ENCODE measurements at regions not wholly inside any gene's neighbourhood (a gene's known extent, or its start where the extent isn't known, plus 50 kb on each side); places are given as distances from the start of the nearest gene placed in this dataset.

- no peaks in the 10 kb centered on the region for H3K36me3 ChIP-seq (ENCODE audit: control insufficient read depth in 1 of 2, insufficient read depth in 2 of 2, low read length in 2 of 2)
- BruUV-seq (replicated peaks) = no TSS peak
- no peaks in the 10 kb centered on the region for H4K20me1 ChIP-seq (ENCODE audit: insufficient read depth)
- H3K79me2 ChIP-seq (ENCODE audit: insufficient read depth, low read length) = no peaks in the 10 kb centered on the region
- no peaks in the 10 kb centered on the region for H3K27me3 ChIP-seq (ENCODE audit: insufficient read depth, low read length)
- intact Hi-C loops (cut with micrococcal nuclease) = no loop called here
- no peak overlapping the region for H3K9ac ChIP-seq (ENCODE audit: low read length)
- ATAC-seq = no peak
- no peak overlapping the region for H3K27ac ChIP-seq (ENCODE audit: low read depth, low read length)
- H2AFZ ChIP-seq (ENCODE audit: low read depth, low read length, poor library complexity, severe bottlenecking) = no peak overlapping the region
- ChIA-PET CTCF (no interaction called here), POLR2A (no interaction called here), RAD21 (ENCODE audit: low non-redundant PET in 1 of 2, low total read pairs in 2 of 2, uncharacterized antibody in 2 of 2, unreplicated experiment in 2 of 2) (no interaction called here)
- no peak overlapping the region for H3K4me2 ChIP-seq (ENCODE audit: low read length)
- no peaks in the 10 kb centered on the region for H3K9me3 ChIP-seq (ENCODE audit: control insufficient read depth in 1 of 2, insufficient read depth in 1 of 2, low read depth in 1 of 2, low read length in 2 of 2)
- H3K4me3 ChIP-seq (replicated peaks in 1 of 2; ENCODE audit: low read depth in 1 of 2, low read length in 2 of 2) = no peak overlapping the region
- no peak for TF ChIP-seq SIN3A (IDR thresholded peaks at IDR 0.05; ENCODE audit: low read depth)
- no peak for TF ChIP-seq ZNF274 (IDR thresholded peaks at IDR 0.05; ENCODE audit: low read depth, low read length)
- no peak for TF ChIP-seq ZFX (IDR thresholded peaks at IDR 0.05)
- no peak for TF ChIP-seq JUND (IDR thresholded peaks at IDR 0.05)
- TF ChIP-seq FOSL1 (IDR thresholded peaks at IDR 0.05; ENCODE audit: low read depth) = no peak
- TF ChIP-seq TCF7L2 (IDR thresholded peaks at IDR 0.05; ENCODE audit: borderline replicate concordance, extremely low read depth, insufficient read depth, insufficient read length) = no peak
- TF ChIP-seq MAX (IDR thresholded peaks at IDR 0.05) = no peak
- TF ChIP-seq CTCF (IDR thresholded peaks at IDR 0.05 in 2 of 3, conservative IDR thresholded peaks at IDR 0.05 in 1 of 3; ENCODE audit: borderline replicate concordance in 1 of 3, insufficient read depth in 1 of 3, low read depth in 2 of 3, low read length in 2 of 3) = no peak
- no peak for TF ChIP-seq EZH2 (IDR thresholded peaks at IDR 0.05)
- TF ChIP-seq ATF3 (IDR thresholded peaks at IDR 0.05) = no peak
- TF ChIP-seq POLR2AphosphoS5 (IDR thresholded peaks at IDR 0.05; ENCODE audit: low read depth, low read length) = no peak
- no peak for TF ChIP-seq YY1 (IDR thresholded peaks at IDR 0.05; ENCODE audit: extremely low read depth, insufficient replicate concordance, low read depth, low read length)
- no peak for TF ChIP-seq RAD21 (IDR thresholded peaks at IDR 0.05; ENCODE audit: low read depth)
- no peak for TF ChIP-seq CEBPB (IDR thresholded peaks at IDR 0.05; ENCODE audit: low read depth)
- TF ChIP-seq CBX3 (IDR thresholded peaks at IDR 0.05; ENCODE audit: low read depth) = no peak
- TF ChIP-seq ZBTB33 (IDR thresholded peaks at IDR 0.05; ENCODE audit: extremely low read depth, insufficient replicate concordance, low read length) = no peak
- TF ChIP-seq REST (IDR thresholded peaks at IDR 0.05; ENCODE audit: low read depth) = no peak
- no peak for DNase-seq (ENCODE audit: low read depth, low spot score)
- H3K9me2 ChIP-seq (ENCODE audit: insufficient read depth) = no peaks in the 10 kb centered on the region
- no peaks in the 10 kb centered on the region for H3K4me1 ChIP-seq (ENCODE audit: control insufficient read depth in 1 of 2, insufficient read depth in 2 of 2, low read length in 2 of 2)
These were observed 69.2 kb upstream of the SSBP3 start for GRCh38 chr1:54475357-54475881.
